HepG2 (cell line): ENCODE measurements at regions not wholly inside any gene's neighbourhood (a gene's known extent, or its start where the extent isn't known, plus 50 kb on each side); places are given as distances from the start of the nearest gene placed in this dataset.

Experiments
- ATAC-seq: fragments of 200-7000 bp; cut with Tn5 transposase; 3 replicates; pipeline ENCODE4 v1.9.1; 2020; ENCODE audit warnings: mild to moderate bottlenecking, moderate library complexity
- BruUV-seq: library from RNA; stranded (reverse); fragments of 400-500 nt; replicated peaks from 2 replicates; lab custom pipeline; 2021; lab: Mats Ljungman, UMichigan
- CTCF ChIA-PET: fragments of 300-600 bp; formaldehyde crosslinking; extraction: SDS; loops from one replicate; lab custom pipeline; 2021; ENCODE audit warnings: low total read pairs, inconsistent platforms, low intra/inter-chr PET ratio; lab: Yijun Ruan, JAX
- POLR2A ChIA-PET: fragments of 350-600 bp; sonication (Branson Sonifier 250); formaldehyde crosslinking; loops from one replicate; lab custom pipeline; 2020; ENCODE audit warnings: antibody characterized with exemption, inconsistent platforms; lab: Yijun Ruan, JAX
- DNase-seq: peaks from one replicate; pipeline ENCODE4 v3.0.0-alpha.2; 2015; ENCODE audit warnings: low spot score
- FAIRE-seq: peaks from 3 replicates; lab custom pipeline; 2011; peaks lifted over from hg19 to GRCh38; lab: Jason Lieb, UNC
- H2AFZ ChIP-seq: one replicate; pipeline ENCODE4 v1.6.1; 2011; ENCODE audit warnings: low read length, inconsistent platforms
- H3K27ac ChIP-seq: fragments of 300-600 bp; 3 replicates; pipeline ENCODE4 v1.8.0; 2011; ENCODE audit warnings: mixed run types, mild to moderate bottlenecking, mixed read lengths, low read length, inconsistent platforms; ENCODE audit not compliant: insufficient read depth; ENCODE audit errors: extremely low read length
- H3K27me3 ChIP-seq, 2 experiments: fragments of 200-600 bp in 1 of 2; 2 replicates in 1 of 2; 3 replicates in 1 of 2; pipeline versions ENCODE4 v1.6.0 to v1.8.0; 2011; ENCODE audit warnings: low read length in 2 of 2, mild to moderate bottlenecking in 2 of 2, moderate library complexity in 2 of 2, inconsistent platforms in 1 of 2; ENCODE audit not compliant: insufficient read depth in 2 of 2, control insufficient read depth in 1 of 2
- H3K36me3 ChIP-seq, 2 experiments: fragments of 200-600 bp in 1 of 2; replicated peaks in 1 of 2; 2 replicates in 1 of 2; 3 replicates in 1 of 2; pipeline versions ENCODE4 v1.5.1 to v1.8.0; 2011; ENCODE audit warnings: low read length in 2 of 2, inconsistent platforms in 1 of 2; ENCODE audit not compliant: insufficient read depth in 2 of 2, control insufficient read depth in 1 of 2
- H3K4me1 ChIP-seq: 2 replicates; pipeline ENCODE4 v1.5.1; 2012; ENCODE audit warnings: low read length, inconsistent platforms; ENCODE audit not compliant: insufficient read depth
- H3K4me2 ChIP-seq: 2 replicates; pipeline ENCODE4 v1.6.0; 2011; ENCODE audit warnings: low read depth, low read length, inconsistent platforms
- H3K4me3 ChIP-seq, 3 experiments: fragments of 200-600 bp in 1 of 3; sonication (generic), shearing (Covaris generic) in 1 of 3; replicated peaks in 1 of 3; 2 replicates each; pipeline ENCODE4 v1.5.1; 2011 to 2016; ENCODE audit warnings: low read length in 3 of 3, inconsistent platforms in 2 of 3, low read depth in 2 of 3, mild to moderate bottlenecking in 2 of 3, control low read depth in 1 of 3, mixed read lengths in 1 of 3; ENCODE audit not compliant: insufficient read depth in 1 of 3
- H3K79me2 ChIP-seq: one replicate; pipeline ENCODE4 v1.6.1; 2011; ENCODE audit warnings: low read length, inconsistent platforms; ENCODE audit not compliant: insufficient read depth
- H3K9ac ChIP-seq: 2 replicates; pipeline ENCODE4 v1.6.0; 2011; ENCODE audit warnings: mild to moderate bottlenecking, low read depth, low read length, inconsistent platforms; ENCODE audit not compliant: insufficient read depth
- H3K9me3 ChIP-seq: 2 replicates; pipeline ENCODE4 v1.5.1; 2012; ENCODE audit warnings: mild to moderate bottlenecking, low read length
- H4K20me1 ChIP-seq: 2 replicates; pipeline ENCODE4 v1.6.0; 2011; ENCODE audit warnings: inconsistent platforms, mild to moderate bottlenecking, low read length, moderate library complexity; ENCODE audit not compliant: insufficient read depth
- GLI4 ChIP-seq: sonication (generic); formaldehyde crosslinking; IDR thresholded peaks from 2 replicates; pipeline ENCODE4 v1.5.1; 2020; ENCODE audit warnings: missing genetic modification reagents, mild to moderate bottlenecking, moderate library complexity, borderline replicate concordance
- KDM3A ChIP-seq: IDR thresholded peaks from 2 replicates; pipeline ENCODE4 v1.6.1; 2018; ENCODE audit warnings: low read depth, missing compliant biosample characterization
- RBM39 ChIP-seq: fragments of 200-400 bp; formaldehyde crosslinking; IDR thresholded peaks from one replicate; pipeline ENCODE4 v1.6.1; 2018; ENCODE audit warnings: antibody characterized with exemption, mild to moderate bottlenecking, low read depth, low read length; ENCODE audit not compliant: poor library complexity, severe bottlenecking
- ZFP41 ChIP-seq: sonication (generic); formaldehyde crosslinking; IDR thresholded peaks from 2 replicates; pipeline ENCODE4 v1.4.0; 2020; ENCODE audit warnings: mild to moderate bottlenecking, missing genetic modification reagents, borderline replicate concordance
- ZNF274 ChIP-seq: sonication (generic); formaldehyde crosslinking; IDR thresholded peaks from 2 replicates; pipeline ENCODE4 v1.5.1; 2020; ENCODE audit warnings: mild to moderate bottlenecking, missing genetic modification reagents
- ZNF780A ChIP-seq: sonication (generic); formaldehyde crosslinking; IDR thresholded peaks from 2 replicates; pipeline ENCODE4 v1.8.0; 2022; ENCODE audit warnings: mild to moderate bottlenecking, missing genetic modification reagents, moderate library complexity
- WGBS: methylation state at CpG from one replicate; pipeline ENCODE4 v1.1.6; 2017; ENCODE audit warnings: low lambda C conversion rate; 5-methylcytosine and 5-hydroxymethylcytosine counted together
- in situ Hi-C: cut with HindIII; loops from 2 replicates; pipeline ENCODE4 v1.10.0; 2017; ENCODE audit warnings: low pct_unique_long_range_greater_than_20kb; ENCODE audit not compliant: extremely low pct_ligation_motif_present
- intact Hi-C: fragments of 100-400 bp; cut with micrococcal nuclease; formaldehyde crosslinking; loops from one replicate; pipeline ENCODE4 v1.10.0; 2022; ENCODE audit not compliant: unreplicated experiment
- TF ChIP-seq, protein P1 (sequence below): sonication (generic); formaldehyde crosslinking; IDR thresholded peaks from 2 replicates; pipeline ENCODE4 v1.4.0; 2020; ENCODE audit warnings: low read depth, mild to moderate bottlenecking, missing genetic modification reagents

- Histone ChIP-seq H3K4me3 (no peak overlapping the region), H3K9me3 (no peaks in the 10 kb centered on the region), H2AFZ (no peak overlapping the region), H4K20me1 (no peaks in the 10 kb centered on the region), H3K27ac (no peak overlapping the region), H3K79me2 (no peaks in the 10 kb centered on the region), H3K4me2 (no peak overlapping the region), H3K36me3 (no peaks in the 10 kb centered on the region), H3K4me1 (no peaks in the 10 kb centered on the region), H3K9ac (no peak overlapping the region), H3K27me3 (0 out of 5 replicates have a peak, but pooled peaks cover 0 to 3% of the 10 kb centered on the region in 2 experiments)
- FAIRE-seq, result no peak
- POLR2A ChIA-PET, result no interaction called here
- no peak for DNase-seq
- TF ChIP-seq ZNF780A (CRISPR knock-in tag) (no peak), GLI4 (no peak), RBM39 (no peak)
- CTCF ChIA-PET, result no interaction called here
- intact Hi-C loops, result no loop called here
- no peak for ATAC-seq
- BruUV-seq, result no TSS peak
- in situ Hi-C loops, result no loop called here
- 31% methylated on average over 6 of the region's 6 CpGs for WGBS
Observed at GRCh38 chr1:117796226-117796625, 133.2 kb downstream of the GDAP2 start.

GRCh38 chr1:117798550-117798949, 130.9 kb downstream of the GDAP2 start:
- H3K27me3 ChIP-seq, result 0 out of 5 replicates have a peak, but pooled peaks cover 0 to 3% of the 10 kb centered on the region in 2 experiments
- intact Hi-C loops, result no loop called here
- 2% methylated on average over 4 of the region's 4 CpGs for WGBS
- ATAC-seq (no peak), DNase-seq (no peak), FAIRE-seq (no peak)
- BruUV-seq, result no TSS peak
- in situ Hi-C loops, result no loop called here
- no peak overlapping the region for H3K27ac ChIP-seq
- ChIA-PET POLR2A (no interaction called here), CTCF (no interaction called here)
- H2AFZ ChIP-seq, result no peak overlapping the region
- no peaks in the 10 kb centered on the region for H3K4me1 ChIP-seq
- no peak overlapping the region for H3K9ac ChIP-seq
- H3K36me3 ChIP-seq, result no peaks in the 10 kb centered on the region
- no peaks in the 10 kb centered on the region for H3K9me3 ChIP-seq
- no peaks in the 10 kb centered on the region for H3K79me2 ChIP-seq
- no peak overlapping the region for H3K4me2 ChIP-seq
- TF ChIP-seq, protein P1, sequence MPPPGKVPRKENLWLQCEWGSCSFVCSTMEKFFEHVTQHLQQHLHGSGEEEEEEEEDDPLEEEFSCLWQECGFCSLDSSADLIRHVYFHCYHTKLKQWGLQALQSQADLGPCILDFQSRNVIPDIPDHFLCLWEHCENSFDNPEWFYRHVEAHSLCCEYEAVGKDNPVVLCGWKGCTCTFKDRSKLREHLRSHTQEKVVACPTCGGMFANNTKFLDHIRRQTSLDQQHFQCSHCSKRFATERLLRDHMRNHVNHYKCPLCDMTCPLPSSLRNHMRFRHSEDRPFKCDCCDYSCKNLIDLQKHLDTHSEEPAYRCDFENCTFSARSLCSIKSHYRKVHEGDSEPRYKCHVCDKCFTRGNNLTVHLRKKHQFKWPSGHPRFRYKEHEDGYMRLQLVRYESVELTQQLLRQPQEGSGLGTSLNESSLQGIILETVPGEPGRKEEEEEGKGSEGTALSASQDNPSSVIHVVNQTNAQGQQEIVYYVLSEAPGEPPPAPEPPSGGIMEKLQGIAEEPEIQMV, result no peak
- TF ChIP-seq ZNF274 (CRISPR knock-in tag) (no peak), KDM3A (CRISPR knock-in tag) (no peak), ZFP41 (no peak)
- no peaks in the 10 kb centered on the region for H4K20me1 ChIP-seq
- H3K4me3 ChIP-seq, result no peak overlapping the region
